Left ventricle myocardium inferior (tissue), 1 donor: ENCODE measurements at regions not wholly inside any gene's neighbourhood (a gene's known extent, or its start where the extent isn't known, plus 50 kb on each side); places are given as distances from the start of the nearest gene placed in this dataset.

Experiments used
- DNase-seq: peaks from one replicate; pipeline ENCODE4 v3.0.0-alpha.2; 2020
- H3K27ac ChIP-seq: fragments of 200-600 bp; replicated peaks from 2 replicates; pipeline ENCODE4 v1.8.0; 2021
- H3K27me3 ChIP-seq: fragments of 200-600 bp; 2 replicates; pipeline ENCODE4 v1.8.0; 2021; ENCODE audit warnings: low read depth
- H3K36me3 ChIP-seq: fragments of 200-600 bp; 2 replicates; pipeline ENCODE4 v1.8.0; 2021
- H3K4me1 ChIP-seq: fragments of 200-600 bp; 2 replicates; pipeline ENCODE4 v1.8.0; 2021
- H3K4me3 ChIP-seq: fragments of 200-600 bp; 2 replicates; pipeline ENCODE4 v1.8.0; 2021; ENCODE audit warnings: mild to moderate bottlenecking, moderate library complexity
- H3K9me3 ChIP-seq: fragments of 200-600 bp; replicated peaks from 2 replicates; pipeline ENCODE4 v1.8.0; 2021
- intact Hi-C: fragments of 100-400 bp; cut with micrococcal nuclease; formaldehyde crosslinking; loops from one replicate; pipeline ENCODE4 v1.11.0; 2022
- TF ChIP-seq, protein P1 (sequence below): fragments of 200-600 bp; IDR thresholded peaks from 2 replicates; pipeline ENCODE4 v1.8.0; 2021; ENCODE audit warnings: antibody characterized with exemption, mild to moderate bottlenecking, borderline replicate concordance
- donor health status: DM: no; HTN: yes; CAD: no; lungs with severe emphysema.

DNA sequence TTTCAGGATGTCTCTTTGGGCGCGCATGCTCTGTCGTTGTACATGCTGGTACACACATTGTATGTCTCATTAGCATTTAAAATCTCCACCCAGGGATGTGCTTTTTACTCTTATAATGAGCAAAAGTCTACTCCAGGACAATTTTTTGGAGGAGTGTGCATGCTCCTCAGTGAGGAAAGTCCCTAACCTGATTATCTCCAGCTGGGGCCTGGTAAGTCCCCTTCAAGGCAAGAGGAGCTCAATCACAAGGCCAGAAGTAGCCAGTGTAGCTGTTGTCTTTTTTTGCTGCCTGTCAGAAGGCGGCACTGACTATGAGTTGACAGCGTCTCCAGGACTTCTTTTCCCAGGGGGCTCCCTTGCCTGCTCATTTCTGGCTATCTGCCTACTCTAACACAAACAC lies 218.3 kb upstream of the CNTN1 start:
- no peaks in the 10 kb centered on the region for H3K4me1 ChIP-seq
- no peaks in the 10 kb centered on the region for H3K9me3 ChIP-seq
- no peaks in the 10 kb centered on the region for H3K27me3 ChIP-seq
- no peaks in the 10 kb centered on the region for H3K36me3 ChIP-seq
- no peak overlapping the region for H3K4me3 ChIP-seq
- H3K27ac ChIP-seq, result no peak overlapping the region
- DNase-seq, result no peak
- intact Hi-C loops, result no loop called here
- TF ChIP-seq, protein P1, sequence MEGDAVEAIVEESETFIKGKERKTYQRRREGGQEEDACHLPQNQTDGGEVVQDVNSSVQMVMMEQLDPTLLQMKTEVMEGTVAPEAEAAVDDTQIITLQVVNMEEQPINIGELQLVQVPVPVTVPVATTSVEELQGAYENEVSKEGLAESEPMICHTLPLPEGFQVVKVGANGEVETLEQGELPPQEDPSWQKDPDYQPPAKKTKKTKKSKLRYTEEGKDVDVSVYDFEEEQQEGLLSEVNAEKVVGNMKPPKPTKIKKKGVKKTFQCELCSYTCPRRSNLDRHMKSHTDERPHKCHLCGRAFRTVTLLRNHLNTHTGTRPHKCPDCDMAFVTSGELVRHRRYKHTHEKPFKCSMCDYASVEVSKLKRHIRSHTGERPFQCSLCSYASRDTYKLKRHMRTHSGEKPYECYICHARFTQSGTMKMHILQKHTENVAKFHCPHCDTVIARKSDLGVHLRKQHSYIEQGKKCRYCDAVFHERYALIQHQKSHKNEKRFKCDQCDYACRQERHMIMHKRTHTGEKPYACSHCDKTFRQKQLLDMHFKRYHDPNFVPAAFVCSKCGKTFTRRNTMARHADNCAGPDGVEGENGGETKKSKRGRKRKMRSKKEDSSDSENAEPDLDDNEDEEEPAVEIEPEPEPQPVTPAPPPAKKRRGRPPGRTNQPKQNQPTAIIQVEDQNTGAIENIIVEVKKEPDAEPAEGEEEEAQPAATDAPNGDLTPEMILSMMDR, result no peak

DNA sequence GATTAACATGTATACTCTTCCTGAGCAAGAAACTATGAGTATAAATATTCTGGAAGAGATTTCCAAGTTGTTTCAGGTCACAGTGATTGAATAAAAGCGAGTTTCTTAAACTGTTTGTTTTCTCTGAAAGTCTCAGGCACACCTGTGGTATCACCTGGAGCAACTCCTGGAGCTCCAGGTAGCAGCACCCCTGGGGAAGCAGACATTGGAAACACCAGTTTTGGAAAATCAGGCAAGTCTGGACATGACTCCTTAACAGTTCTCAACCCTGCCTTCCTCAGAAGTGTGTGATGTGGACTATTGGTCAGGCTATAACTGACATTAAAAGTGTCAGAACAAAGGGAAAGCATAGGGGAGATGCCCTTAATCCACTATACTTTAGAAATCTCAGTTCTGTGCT lies 217.6 kb upstream of the CNTN1 start:
- DNase-seq, result no peak

DNA sequence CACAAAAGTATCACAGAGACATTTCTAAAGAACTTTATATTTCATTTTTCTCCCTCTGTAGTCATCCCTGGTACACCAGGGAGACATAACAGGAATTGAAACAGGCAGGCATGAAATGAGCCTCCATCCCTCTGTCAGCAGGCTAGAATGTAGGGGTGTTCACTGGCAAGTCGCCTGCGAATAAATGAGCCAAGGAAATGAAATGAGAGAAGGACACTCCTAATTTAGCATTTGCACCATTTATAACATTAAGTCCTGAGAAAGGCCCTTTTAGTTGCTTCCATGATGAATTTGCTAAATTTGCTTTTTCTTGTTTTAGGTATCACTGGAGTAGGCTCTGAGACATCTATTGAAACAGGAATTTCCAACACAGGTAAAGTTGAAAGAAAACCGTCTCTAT lies 192.4 kb upstream of the CNTN1 start:
- Histone ChIP-seq H3K27me3 (no peaks in the 10 kb centered on the region), H3K4me3 (no peak overlapping the region), H3K4me1 (no peaks in the 10 kb centered on the region), H3K9me3 (no peaks in the 10 kb centered on the region), H3K27ac (no peak overlapping the region), H3K36me3 (no peaks in the 10 kb centered on the region)
- intact Hi-C loops, result no loop called here
- TF ChIP-seq, protein P1, result no peak
- DNase-seq, result no peak

More for the DNA sequence above, 217.6 kb upstream of the CNTN1 start:
- no peaks in the 10 kb centered on the region for H3K36me3 ChIP-seq
- intact Hi-C loops, result no loop called here
- H3K27me3 ChIP-seq, result no peaks in the 10 kb centered on the region
- H3K9me3 ChIP-seq, result no peaks in the 10 kb centered on the region
- H3K4me3 ChIP-seq, result no peak overlapping the region
- H3K4me1 ChIP-seq, result no peaks in the 10 kb centered on the region
- TF ChIP-seq, protein P1, result no peak
- no peak overlapping the region for H3K27ac ChIP-seq

DNA sequence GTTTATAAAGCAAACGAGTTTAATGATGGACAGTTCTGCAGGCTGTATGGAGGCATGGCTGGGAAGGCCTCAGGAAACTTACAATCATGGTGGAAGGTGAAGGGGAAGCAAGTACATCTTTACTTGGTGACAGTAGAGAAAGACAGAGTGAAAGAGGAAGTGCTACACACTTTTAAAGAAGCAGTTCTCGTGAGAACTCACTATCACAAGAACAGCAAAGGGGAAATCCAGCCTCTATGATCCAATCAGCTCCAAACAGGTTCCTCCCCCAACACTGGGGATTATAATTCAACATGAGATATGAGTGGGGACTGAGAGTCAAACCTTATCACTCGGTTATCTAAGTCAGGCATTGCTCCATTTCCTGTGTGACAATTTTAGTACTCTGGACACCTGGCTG lies 189.9 kb upstream of the CNTN1 start:
- H3K36me3 ChIP-seq, result no peaks in the 10 kb centered on the region
- intact Hi-C loops, result no loop called here
- TF ChIP-seq, protein P1, result no peak
- no peak for DNase-seq
- H3K4me1 ChIP-seq, result no peaks in the 10 kb centered on the region
- H3K4me3 ChIP-seq, result no peak overlapping the region
- H3K27ac ChIP-seq, result no peak overlapping the region
- H3K9me3 ChIP-seq, result no peaks in the 10 kb centered on the region
- no peaks in the 10 kb centered on the region for H3K27me3 ChIP-seq

DNA sequence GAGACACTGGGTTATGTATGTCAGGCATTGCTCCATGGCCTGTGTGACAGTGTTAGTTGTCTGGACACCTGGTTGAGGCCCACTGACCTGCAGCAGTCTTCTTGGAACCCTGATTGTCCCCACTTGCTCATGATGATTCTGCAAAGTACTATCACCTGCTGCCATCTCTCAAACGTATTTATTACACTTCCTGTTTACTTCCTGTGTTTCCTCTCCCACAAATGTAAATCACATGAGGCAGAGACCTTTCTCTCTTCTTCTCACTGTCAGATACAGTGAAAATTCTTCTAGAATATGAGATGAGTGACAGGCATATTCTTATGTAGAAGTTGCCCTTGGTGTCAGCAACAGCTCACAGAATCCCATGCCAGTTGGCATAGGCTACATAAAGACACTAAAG lies 186.9 kb upstream of the CNTN1 start:
- intact Hi-C loops, result no loop called here
- Histone ChIP-seq H3K36me3 (no peaks in the 10 kb centered on the region), H3K27ac (no peak overlapping the region), H3K27me3 (no peaks in the 10 kb centered on the region), H3K4me3 (no peak overlapping the region), H3K4me1 (no peaks in the 10 kb centered on the region), H3K9me3 (no peaks in the 10 kb centered on the region)
- DNase-seq, result no peak
- TF ChIP-seq, protein P1, result no peak

DNA sequence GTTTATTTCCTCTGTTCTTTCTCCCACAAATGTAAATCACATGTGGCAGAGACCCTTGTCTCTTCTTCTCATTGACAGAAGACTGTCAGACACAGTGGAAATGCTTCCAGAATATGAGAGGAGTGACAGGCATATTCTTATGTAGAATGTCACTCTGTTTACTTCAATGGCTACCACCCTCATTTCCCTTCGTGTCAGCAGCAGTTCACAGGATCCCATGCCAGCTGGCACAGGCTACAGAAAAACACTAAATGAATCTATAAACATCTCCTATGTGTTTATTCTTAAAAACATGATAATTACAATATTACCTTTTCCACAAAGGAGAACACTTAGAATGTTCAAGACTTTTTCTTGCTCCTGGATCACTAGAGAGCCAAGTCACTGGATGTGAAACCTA lies 183.8 kb upstream of the CNTN1 start:
- H3K4me1 ChIP-seq, result no peaks in the 10 kb centered on the region
- H3K9me3 ChIP-seq, result no peaks in the 10 kb centered on the region
- no peak overlapping the region for H3K4me3 ChIP-seq
- intact Hi-C loops, result no loop called here
- no peak overlapping the region for H3K27ac ChIP-seq
- DNase-seq, result no peak
- H3K36me3 ChIP-seq, result no peaks in the 10 kb centered on the region
- TF ChIP-seq, protein P1, result no peak
- no peaks in the 10 kb centered on the region for H3K27me3 ChIP-seq
